LNCAP (cell line): ENCODE measurements at regions not wholly inside any gene's neighbourhood (a gene's known extent, or its start where the extent isn't known, plus 50 kb on each side); places are given as distances from the start of the nearest gene placed in this dataset.

Experiments
- CTCF ChIP-seq: fragments of 450-650 bp; IDR thresholded peaks from 2 replicates; pipeline ENCODE4 v1.5.1; 2017; ENCODE audit warnings: mild to moderate bottlenecking

DNA sequence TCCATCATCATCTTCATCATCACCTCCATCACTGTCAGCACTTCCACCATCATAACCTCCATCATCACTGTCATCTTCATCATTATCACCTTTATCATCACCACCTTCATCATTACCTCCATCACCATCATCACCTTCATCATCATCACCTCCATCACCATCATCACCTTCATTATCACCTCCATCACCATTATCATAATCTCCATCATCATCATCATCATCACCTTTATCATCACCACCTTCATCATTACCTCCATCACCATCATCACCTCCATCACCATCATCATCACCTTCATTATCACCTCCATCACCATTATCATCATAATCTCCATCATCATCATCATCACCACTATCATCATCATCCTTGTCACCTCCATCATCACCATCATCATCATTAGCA is 309.7 kb downstream of the HAPSTR1 start:
- TF ChIP-seq CTCF = no peak

DNA sequence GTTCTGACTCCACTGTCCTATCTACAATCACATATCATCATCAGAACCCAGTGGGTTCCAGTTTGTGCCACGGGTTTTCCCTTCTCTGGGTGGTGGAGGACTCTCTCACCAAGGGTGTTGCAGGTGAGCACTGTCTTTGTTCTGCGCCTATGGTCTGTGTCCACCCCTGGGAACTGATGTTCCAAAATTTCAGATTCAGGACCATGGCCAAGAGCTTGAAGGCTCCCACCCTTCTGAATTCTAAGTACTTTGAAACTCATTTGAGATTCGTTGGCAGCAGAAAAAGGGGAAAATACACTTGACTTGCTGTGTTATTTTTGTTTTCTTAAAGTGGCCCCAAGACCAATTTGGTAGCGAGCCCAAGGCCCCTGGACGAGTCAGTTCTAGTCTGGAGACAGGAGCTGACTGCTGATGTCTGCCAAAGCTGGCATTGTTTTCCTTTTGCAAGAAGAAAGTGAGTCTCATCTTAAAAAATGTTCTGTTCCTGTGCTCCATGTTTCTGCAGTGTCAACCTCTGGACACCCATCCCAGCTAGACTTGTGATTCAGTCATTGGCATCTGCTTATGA is 310.9 kb downstream of the HAPSTR1 start:
- no peak for TF ChIP-seq CTCF

DNA sequence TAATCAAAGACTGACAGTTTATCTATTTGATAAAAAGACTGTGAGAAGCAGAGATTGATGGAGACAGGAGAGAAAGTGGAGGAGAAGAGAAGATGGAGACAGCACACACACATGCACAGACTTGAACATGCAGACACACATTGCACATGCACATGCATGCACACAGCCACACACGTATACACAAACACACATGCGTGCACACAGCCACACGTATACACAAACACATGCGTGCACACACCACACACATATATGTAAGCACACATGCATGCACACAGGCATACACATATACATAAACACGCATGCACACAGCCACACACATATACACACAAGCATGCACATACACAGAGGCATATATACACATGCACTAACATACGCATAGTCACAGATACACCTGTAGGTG is 313.4 kb downstream of the HAPSTR1 start:
- no peak for TF ChIP-seq CTCF

DNA sequence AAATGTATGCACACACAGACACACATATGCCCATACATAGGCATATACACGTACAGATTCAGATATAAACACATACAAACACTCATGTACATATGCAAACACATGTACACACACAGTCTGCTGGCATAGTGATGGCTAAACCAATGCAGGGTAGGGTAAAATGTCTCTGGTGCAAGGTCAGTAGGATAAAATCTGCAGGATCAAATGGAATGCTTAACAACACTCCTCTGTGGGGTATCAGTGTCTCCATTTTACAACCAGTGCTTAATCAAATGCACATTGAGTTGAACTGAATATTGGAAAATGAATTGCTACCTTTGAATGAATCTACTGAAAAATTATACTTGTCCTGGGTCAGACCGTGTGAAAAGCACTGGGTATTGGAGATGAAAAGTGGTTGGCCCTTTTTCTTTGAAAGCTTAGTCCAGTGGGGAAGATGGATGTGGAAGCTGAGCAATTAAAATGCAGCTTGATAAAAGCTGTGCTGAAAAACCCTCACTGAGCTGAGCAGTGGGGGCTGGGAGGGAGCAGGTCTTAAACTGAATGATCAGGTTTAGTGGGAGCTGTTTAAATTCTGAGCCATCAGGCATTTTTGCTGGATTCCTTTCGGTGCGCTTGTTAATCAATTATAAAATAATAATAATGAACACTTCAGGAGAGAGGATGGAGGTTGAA is 314.7 kb downstream of the HAPSTR1 start:
- TF ChIP-seq CTCF = no peak

- no peak for TF ChIP-seq CTCF
Observed at GRCh38 chr16:9407206-9407758, 315.8 kb downstream of the HAPSTR1 start.

- no peak for TF ChIP-seq CTCF
Observed at GRCh38 chr16:9408297-9408878, 316.9 kb downstream of the HAPSTR1 start.

GRCh38 chr16:9409560-9410493 is 318.4 kb downstream of the HAPSTR1 start:
- no peak for TF ChIP-seq CTCF
